KG1 (cell line): ENCODE measurements at regions not wholly inside any gene's neighbourhood (a gene's known extent, or its start where the extent isn't known, plus 50 kb on each side); places are given as distances from the start of the nearest gene placed in this dataset.
"Not testable (repeated sequence)": the region's sequence is repeated elsewhere in the genome, so short reads cannot be mapped to it uniquely, and the experiment has no call there.

Experiments
- DNase-seq: peaks from one replicate; lab custom pipeline; 2025; lab: John Stamatoyannopoulos, UW

DNA sequence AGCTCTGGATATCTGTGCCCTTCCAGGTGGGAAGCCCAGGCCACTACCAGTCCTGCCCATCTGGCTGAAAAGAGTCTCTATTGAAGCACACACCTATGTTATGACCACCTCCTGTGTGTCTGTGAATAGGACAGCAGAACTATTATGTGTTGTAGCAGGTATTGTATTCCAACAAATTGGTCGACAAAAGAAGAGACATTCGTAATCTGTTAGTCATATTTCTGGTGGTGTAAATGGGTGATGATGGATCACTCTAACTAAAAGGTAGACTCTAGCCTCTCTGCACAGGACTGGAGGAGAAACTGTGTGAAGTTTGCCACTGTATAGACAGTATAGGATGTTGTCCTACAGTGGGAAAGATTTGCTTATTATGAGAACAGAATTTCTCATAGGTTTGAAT is 416.1 kb downstream of the TMEM38B start:
- DNase-seq = no peak

DNA sequence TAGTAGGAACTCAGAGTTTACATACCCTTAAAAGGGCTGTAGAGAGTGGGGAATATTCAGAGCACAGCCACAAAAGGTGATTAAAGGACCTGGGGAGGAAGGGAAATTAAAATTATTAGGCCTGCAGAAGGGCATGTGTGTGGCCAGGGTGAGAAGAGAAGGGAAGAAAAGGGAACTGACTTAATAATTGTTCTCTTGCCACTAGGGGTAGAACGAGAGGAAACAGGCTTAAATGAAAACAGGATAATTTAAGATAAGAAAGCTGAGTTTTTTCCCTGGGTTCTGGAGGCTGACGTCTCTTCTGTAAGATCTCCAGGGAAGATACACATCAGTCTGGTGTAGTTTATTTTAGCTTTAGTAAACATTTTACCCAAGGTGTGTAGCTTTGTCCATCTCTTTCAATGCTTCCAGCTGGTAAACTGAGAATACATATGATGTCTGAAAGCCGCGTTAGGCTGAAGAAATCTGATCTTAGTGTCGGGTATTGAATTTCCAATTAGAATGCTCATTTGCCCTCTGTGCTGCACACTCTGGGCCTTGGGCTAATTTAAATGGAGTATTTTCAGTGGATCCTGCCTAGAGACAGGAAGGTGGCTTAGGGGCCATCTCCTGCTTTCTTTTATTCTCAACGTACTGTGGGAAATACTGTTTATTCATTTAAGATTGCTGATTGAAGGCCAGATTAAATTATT is 416.8 kb downstream of the TMEM38B start:
- no peak for DNase-seq

DNA sequence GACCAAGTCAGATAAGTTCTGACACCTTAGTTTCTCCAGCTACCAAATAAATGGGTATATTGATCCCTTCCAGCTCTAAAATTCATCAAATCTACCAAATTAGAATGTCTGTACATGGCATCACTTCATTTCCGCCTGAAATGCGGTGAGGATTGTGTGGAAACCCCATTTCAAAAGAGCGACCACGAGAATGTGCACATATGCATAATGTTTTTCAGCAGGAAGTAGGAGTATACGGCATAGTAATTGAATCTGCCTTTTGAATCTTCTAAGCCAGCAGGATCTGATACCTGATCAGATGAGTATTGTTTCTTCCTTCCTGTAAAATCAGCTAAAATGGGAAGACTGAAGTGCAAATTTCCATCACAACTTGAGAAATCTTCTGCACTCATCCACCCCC is 418.6 kb downstream of the TMEM38B start:
- DNase-seq = no peak

DNA sequence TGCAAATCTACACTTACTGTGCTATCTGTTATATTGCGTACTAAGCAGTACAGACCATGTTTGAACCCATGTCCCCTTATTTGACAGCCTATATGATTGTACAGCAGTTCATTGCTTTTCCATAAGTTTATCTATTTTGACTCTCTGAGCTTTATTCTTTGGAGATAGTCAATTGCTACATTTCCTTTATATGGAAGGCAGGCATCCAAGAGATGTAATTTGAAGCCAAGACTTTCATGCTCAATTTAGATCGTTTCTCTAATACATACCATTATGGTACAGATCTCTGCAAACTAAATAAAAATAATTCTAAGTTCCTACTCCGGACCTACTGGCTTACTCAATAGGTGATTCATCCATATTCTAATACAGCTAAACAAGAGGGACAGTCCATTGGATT is 424.8 kb downstream of the TMEM38B start:
- no peak for DNase-seq

DNA sequence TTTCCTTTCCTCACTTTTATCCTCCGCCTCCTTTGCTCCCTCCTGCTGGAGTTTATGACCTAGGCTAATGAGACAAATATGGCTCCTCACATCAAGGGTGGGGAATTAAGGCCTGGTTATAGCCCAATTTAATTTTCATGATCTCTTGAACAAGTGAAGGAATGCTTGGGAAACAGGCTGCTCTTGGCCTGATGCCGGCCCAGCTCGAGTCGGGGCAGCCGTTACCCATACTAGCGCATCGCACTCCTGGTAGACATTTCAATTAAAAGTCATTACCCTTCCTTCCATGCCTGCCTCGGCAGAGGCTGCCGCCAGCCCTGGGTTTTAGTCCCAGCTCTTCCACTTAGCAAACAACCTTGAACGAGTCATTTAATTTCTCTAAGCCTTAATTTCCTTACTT is 425.7 kb downstream of the TMEM38B start:
- DNase-seq = no peak

DNA sequence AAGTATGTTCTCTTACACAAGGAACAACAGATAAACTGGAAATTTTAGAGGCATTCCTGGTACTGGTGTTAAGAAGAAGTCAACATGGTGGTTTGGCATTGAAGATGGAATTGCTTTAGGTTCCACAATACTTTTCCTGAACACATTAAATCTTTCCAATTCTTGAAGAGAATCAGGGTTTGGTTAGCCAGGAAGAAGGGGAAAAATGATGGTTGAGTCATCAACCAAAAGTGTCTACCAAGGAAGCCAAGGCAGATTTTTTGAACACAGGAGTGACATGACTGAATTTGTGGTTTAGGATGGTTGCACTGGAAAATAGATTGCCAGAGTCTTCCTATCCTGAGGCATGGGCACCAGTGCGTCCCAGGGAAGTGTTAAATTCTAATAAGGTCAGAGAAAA is 433.4 kb downstream of the TMEM38B start:
- DNase-seq = no peak

DNA sequence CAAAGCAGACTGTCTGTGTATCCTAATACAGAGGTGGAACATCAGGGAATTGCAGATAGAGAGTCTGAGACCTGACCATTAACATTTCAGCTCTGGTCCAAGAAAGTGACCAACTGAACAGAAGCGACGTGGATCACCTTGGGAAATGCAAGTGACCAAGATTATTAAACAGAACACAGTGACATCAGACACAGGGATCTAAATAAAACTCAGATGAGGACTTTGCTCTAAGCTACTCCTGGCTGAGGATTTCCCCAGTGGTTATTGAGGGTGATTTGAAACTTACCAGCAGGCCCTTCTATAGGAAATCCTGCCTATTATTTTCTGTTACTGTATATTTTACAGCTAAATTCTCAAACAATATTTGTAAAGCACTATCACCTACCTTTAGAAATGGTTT is 436.0 kb downstream of the TMEM38B start:
- DNase-seq = no peak

DNA sequence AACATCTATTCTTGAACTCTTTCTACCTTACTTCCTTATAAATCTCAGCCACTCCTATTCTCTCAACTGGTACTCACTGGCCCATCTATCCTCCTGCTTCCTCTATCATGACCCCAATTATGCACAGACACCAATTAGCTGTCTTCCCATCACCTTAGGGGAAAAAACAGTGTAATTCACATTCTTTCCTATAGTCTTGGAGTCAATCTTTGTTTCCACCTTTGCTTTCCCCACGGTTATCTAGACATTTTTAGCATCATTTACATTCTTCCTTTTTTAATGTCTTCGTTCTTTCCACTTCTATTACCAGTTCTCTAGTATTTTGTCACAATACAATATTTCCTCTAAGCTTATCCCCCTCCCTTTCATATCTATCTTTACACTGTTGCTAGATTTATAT is 449.4 kb downstream of the TMEM38B start:
- no peak for DNase-seq

DNA sequence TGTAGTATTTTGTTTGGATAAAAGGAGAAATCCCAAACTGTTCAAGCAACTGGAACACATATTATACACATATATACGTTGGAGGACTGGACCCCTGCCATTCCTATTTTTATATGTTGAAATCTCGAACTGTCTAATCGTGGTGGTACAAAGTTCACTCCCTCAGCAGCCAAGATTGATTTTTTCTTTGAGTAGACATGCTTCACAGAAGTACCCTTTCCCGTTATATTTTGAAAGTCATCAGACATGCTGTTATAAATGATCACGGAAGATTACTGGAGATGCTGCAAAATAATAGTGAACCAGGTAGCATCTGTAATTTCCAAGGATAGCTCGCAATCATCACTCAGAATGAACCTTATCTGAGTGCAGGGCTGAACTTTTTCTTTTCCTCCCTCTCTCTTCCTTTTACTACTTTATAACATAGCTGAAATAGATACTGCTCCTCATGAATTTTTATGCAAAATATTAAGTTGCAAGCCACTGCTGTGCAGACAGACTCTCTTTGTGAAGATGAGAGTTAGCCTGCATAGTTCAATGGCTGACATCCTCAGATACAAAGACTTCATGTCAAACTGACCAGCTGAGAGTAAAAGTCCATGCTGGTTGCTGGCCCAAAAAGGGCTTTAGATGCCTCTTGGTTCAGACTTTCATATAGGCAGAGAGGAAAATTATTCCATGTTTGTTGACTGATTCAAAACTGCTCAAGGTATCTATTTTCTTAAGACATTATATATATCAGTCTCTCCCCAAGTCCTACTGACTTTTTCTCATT is 451.9 kb downstream of the TMEM38B start:
- no peak for DNase-seq

DNA sequence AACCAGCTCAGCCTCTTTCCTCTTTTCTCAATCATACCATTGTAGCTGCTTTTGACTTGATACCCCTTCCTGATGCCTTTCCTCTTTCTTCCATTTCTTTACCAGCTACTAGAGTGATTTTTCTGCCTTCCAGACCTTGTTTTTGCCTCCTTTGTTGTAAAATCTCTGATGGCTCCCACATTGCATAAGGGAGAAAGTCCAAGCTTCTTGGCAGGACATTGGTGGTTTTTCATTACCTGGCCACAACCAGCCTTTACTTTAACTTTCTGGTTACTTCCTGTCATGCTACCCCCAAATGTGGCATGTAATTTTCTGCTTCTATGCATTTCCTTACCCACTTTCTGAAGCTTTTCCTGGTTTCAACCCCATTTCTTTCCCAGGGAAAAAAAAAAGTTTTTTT is 452.5 kb downstream of the TMEM38B start:
- DNase-seq = no peak

DNA sequence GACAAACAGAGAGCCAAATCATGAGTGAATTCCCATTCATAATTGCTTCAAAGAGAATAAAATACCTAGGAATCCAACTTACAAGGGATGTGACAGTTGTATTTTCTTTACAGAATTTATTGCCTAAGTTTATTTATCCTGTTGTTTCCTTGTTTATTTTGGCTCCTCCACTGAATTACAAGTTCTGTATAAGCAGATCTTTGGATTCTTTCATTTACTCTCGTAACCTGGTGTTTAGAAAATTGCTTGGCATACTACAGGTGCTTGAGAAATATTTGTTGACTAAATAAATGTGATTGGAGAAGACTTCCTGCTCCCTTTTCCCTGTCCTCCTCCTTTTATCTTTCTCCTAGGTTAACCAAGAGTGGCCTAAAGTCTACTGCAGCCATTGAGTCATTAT is 455.6 kb downstream of the TMEM38B start:
- no peak for DNase-seq

DNA sequence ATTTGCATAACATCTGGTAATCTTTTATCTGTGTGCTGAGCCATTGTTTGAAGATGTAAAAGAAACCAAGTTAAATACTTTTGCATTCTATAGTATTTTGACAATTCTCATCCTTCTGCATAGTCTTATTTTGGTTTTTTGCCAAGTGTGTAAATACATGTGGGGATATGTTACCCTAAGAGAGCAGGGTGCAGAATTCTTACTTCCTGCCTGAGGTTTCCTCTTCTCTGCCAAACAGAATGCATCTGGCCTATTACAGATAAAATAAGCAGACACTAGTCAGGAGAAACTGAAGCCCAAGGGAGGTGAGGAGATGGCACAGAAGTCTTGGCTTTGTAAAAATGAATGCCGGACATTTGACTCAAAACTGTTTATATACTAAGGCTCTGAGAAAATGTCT is 462.1 kb downstream of the TMEM38B start:
- peak; percentile 66 for DNase-seq

DNA sequence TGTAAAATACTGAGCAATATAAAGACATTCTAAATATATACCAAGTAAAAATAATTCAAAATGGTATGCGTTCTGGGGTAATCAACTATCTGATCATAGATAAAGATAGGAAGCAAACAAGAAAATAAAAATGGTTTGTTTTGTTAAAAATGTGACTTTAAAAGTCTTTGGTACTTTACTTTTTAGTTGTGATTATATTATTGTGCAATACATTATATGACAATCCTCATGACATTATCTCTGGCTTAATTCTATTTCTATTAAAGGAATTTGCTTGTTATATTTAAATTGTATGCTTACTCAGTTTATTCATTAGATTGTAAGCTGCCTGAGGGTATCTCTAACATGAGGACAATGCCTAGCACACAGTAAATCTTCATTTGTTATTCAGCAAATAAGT is 477.9 kb downstream of the TMEM38B start:
- no peak for DNase-seq

DNA sequence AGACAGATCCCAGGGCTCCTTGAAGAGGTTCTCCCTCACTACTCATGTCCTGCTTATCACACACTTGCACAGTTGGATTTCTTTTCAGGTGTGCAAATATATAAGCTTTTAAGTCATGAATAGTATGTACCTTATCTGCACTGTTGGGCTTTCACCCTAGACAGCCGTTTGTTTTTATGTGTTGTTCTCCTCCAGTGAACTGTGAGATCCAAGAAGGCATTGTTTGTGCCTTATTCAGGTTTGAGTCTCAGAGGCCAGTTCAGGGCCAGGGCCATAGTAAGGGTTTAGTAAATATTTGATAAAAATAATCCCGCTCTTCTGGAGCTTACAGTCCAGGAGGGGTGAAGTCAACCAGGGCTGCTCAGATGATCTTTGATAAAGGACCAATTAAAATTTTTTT is 480.0 kb downstream of the TMEM38B start:
- no peak for DNase-seq

DNA sequence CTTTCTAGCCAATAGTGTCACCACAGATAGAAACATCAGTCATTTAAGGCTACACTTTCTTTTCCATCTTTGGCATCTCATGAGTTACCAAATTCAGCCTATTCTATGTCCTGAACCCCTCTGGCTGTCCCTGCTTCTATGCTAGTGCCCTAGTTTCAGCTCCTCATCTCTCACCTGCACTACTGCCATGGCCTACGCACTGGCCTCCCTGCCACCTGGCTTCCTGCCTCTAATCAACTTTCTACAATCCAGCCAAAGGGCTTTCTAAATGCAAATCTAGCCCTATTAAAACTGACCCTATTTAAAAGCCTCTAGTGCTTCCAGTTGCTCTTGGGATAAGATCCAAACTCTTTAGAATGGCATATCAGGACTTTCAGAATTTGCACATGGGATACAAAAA is 482.9 kb downstream of the TMEM38B start:
- DNase-seq = no peak

DNA sequence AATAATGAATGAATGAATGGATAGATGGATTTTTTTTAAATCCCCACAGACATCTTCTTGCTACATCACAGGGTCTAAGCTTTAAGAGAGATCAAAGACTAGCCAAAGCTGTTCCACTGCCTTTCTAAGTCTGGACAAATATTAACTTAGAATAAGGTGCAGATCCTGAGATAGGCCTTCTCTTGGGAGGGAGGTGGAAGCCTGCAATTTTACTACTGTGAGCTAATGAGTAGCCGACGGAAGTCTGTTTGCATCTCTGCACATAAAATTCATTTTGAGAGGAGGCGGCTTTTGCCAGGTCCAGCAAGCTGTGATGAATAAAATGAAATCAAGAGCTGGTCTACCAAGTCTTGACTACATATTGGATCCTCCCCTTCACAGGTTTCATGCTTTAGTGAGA is 484.9 kb downstream of the TMEM38B start:
- DNase-seq = no peak

DNA sequence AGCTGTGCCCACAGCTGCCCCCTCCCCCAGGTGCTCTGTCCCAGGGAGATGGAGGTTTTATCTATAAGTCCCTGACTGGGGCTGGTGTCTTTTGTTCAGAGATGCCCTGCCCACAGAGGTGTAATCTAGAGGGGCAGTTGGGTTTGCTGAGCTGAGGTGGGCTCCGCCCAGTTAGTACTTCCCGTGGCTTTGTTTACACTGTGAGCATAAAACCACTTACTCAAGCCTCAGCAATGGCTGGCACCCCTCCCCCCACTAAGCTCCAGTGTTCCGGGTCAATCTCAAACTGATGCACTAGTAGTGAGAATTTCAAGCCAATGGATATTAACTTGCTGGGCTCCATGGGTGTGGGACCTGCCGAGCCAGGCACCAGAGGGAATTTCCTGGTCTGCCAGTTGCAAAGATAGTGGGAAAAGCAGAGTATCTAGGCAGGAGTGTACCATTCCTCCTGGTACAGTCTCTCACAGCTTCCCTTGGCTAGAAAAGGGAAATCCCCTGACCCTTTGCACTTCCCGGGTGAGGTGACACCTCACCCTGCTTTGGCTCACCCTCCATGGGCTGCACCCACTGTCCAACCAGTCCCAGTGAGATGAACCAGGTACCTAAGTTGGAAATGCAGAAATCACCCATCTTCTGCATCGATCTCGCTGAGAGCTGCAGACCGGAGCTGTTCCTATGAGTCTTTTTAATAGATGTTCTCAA is 509.6 kb downstream of the TMEM38B start:
- not testable (repeated sequence) for DNase-seq

DNA sequence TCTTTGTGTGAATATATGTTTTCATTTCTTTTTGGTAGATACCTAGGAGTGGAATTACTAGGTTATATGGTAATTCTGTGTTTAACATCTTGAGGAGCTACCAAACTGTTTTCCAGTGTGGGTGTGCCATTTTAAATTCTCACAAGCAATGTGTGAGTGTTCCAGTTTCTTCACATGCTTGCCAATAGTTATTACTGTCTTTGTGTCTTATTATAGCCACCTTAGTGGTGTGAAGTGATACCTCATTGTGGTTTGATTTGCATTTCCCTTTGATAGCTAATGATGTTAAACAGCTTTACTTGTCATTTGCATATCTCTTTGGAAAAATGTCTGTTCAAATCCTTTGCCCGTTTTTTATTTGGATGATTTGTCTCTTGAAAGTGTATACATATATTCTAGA is 513.0 kb downstream of the TMEM38B start:
- DNase-seq = no peak

DNA sequence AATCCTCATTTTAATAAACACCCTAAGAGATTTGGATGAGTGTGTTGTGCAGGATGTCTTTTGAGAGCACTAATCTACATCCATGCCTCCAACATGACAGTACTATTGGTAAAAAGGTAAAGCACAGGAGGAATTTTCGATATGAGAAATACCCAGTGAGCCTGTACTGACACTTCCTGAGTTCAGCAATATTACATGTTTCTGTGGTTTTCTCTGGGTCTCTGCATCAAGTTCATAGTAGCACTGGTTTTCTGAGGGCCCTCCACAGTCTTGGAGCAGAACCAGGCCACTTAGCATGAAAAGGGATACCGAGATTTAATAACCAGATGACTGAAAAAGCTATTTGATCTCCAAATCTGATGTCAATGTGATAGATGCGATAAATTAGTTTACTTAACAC is 524.1 kb downstream of the TMEM38B start:
- no peak for DNase-seq

DNA sequence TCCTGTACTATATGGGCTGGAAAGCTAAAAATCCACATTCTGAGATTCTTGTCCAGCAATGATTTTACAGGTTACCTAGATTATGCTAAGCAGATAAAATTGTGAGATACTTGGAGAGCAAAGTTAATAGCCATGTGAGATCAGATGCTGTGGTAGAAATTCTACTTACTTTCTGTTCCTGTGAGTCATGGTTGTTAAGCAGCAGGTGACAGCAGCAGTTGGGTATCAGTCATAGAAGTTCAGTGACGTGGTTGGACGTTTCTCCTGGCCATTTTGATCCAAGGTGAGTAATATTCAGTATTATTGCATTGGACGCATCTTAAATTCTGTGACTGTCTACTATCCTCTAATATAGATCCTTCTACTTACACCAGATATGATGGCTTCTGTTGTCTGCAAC is 524.5 kb downstream of the TMEM38B start:
- no peak for DNase-seq

DNA sequence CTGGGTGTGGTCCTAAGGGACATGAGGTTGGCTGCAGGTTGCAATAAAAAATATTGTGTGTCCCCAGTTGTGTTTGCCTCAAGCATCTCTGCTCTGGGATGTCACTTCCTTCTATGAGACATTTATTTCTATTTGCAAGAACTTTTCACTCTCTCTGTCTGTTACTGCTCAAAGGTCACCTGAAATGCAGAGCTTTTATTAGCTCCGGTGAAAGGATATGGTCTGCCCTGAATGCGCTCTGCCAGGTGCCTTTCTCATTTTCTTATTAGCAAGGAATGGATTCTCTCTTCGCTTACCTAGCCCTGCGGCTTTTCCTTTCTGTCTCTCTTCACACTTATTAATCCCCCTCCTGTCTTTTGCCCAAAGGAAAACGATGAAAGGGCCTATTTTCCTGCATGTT is 526.1 kb downstream of the TMEM38B start:
- DNase-seq = no peak

DNA sequence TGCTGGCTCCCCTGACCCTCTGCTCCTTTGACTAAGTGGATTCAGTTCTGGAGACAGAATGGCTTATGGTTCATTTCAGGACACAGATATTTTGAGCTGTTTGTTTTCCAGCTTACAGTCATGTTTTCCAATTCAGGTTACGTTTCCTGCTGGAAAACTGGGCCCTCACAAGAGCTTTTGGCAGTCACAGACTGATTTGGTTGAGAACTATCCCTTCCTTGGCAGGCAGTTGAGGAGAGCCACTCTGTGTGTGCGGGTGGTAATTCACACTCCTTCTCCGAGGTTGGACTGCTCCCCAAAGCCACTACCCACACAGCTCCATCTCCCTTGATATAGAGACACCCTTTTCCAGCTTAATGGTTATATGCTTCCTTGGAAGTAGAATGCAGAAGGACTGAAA is 534.5 kb downstream of the TMEM38B start:
- DNase-seq = no peak

DNA sequence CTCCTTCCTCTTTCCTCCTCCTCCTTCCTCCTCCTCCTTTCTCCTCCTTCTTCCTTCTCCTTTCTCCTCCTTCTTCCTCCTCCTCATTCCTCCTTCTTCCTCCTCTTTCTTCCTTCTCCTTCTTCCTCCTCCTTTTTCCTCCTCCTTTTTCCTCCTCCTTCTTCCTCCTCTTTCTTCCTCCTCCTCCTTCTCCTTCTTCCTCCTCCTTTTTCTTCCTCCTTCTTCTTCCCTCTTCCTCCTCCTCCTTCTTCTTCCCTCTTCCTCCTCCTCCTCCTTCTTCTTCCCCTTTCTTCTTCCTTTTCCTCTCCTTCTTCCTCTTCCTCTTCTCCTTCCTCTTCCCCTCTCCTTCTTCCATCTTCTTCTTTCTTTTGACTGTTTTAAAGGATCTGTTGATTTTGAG is 538.8 kb downstream of the TMEM38B start:
- no peak for DNase-seq
